NOMO-1 (cell line): ENCODE measurements at regions not wholly inside any gene's neighbourhood (a gene's known extent, or its start where the extent isn't known, plus 50 kb on each side); places are given as distances from the start of the nearest gene placed in this dataset.

ENCODE experiments used
- DNase-seq, 2 experiments: peaks; one replicate each; lab custom pipeline; 2025; ENCODE audit not compliant: unreplicated experiment in 2 of 2; lab: John Stamatoyannopoulos, UW

- no peak for DNase-seq
Observed at GRCh38 chr4:46684041-46684440, 225.0 kb downstream of the COX7B2 start.

- DNase-seq, result no peak
Observed at GRCh38 chr4:46676364-46676763, 232.7 kb downstream of the COX7B2 start.

GRCh38 chr4:46674326-46674725 is 234.7 kb downstream of the COX7B2 start:
- no peak for DNase-seq

- DNase-seq, result no peak
Observed at GRCh38 chr4:46667790-46668189, 241.3 kb downstream of the COX7B2 start.

- DNase-seq, result no peak
Observed at GRCh38 chr4:46656071-46656470, 253.0 kb downstream of the COX7B2 start.

GRCh38 chr4:46653842-46654241 is 255.2 kb downstream of the COX7B2 start:
- DNase-seq, result no peak

GRCh38 chr4:46649390-46649789 is 259.5 kb upstream of the GABRA2 start:
- DNase-seq, result no peak

GRCh38 chr4:46648088-46648744 is 258.3 kb upstream of the GABRA2 start:
- peak in 1 of 2 experiments; percentile 0 for DNase-seq

GRCh38 chr4:46645126-46645525 is 255.2 kb upstream of the GABRA2 start:
- DNase-seq, result no peak
